GM21360 (cell line): ENCODE measurements at regions not wholly inside any gene's neighbourhood (a gene's known extent, or its start where the extent isn't known, plus 50 kb on each side); places are given as distances from the start of the nearest gene placed in this dataset.
"Not testable (repeated sequence)": the region's sequence is repeated elsewhere in the genome, so short reads cannot be mapped to it uniquely, and the experiment has no call there.

Experiments
- ATAC-seq: cut with Tn5 transposase; IDR thresholded peaks from one replicate; pipeline ENCODE4 v1.9.1; 2021; ENCODE audit warnings: mild to moderate bottlenecking, moderate library complexity; ENCODE audit not compliant: unreplicated experiment

DNA sequence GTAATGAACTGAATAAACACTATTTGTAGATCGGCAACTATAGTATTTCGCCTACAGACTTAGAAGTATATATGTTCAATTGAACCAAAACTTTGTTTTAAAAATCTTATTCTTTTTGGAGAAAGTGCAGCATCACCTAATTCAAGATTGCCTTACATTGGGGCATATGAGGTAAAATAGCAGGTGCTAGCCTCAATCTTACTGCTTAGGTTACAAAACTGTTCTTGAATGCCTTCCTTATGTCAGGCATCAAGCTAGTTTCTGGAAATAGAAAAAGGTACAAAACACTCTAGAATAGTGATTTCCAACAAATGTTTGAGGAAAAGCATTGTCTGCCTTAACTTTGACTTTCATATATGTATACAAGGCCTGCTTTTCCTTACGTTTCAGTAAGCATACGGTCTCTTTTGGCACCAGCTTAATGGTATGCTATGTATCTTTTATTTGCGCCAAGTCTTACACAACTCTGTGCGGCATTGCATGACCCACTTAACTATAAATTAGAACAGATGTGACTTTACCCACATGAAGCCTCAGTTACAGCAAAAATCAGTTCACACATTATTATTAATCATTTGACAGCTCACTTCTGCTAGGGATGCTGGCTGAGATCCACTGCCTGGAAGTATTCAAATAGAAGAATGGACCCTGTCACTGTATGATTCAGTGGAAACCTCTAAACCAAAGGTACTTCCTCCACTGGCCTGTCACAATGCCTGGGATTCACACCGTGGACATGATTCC, 174.1 kb downstream of the PRELID2 start:
- no peak for ATAC-seq

DNA sequence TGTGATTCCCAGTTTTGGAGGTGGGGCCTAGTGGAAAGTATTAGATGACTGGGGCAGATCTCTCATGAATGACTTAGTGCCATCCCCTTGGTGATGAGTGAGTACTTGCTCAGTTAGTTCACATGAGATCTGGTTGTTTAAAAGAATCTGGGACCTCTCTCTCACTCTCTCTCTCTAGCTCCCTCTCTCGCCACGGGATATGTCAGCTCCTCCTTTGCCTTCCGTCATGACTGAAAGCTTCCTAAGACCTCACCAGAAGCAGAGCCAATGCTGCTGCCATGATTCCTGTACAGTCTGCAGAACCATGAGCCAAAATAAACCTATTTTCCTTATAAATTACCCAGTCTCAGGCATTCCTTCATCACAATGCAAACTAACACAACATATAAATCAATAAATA, 176.7 kb downstream of the PRELID2 start:
- no peak for ATAC-seq

GRCh38 chr5:145652700-145653099, 182.4 kb downstream of the PRELID2 start:
- ATAC-seq, result not testable (repeated sequence)

- ATAC-seq, result not testable (repeated sequence)
Observed at GRCh38 chr5:145647137-145647536, 188.0 kb downstream of the PRELID2 start.

DNA sequence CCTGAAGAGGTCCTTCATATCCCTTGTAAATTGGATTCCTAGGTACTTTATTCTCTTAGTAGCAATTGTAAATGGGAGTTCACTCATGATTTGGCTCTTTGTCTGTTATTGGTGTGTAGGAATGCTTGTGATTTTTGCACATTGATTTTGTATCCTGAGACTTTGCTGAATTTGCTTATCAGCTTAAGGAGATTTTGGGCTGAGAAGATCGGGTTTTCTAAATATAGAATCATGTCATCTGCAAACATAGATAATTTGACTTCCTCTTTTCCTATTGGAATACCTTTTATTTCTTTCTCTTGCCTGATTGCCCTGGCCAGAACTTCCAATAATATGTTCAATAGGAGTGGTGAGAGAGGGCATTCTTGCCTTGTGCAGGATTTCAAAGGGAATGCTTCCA, 191.9 kb downstream of the PRELID2 start:
- ATAC-seq, result not testable (repeated sequence)

GRCh38 chr5:145637396-145637795, 197.7 kb downstream of the PRELID2 start:
- ATAC-seq, result no peak

GRCh38 chr5:145636371-145636770, 198.8 kb downstream of the PRELID2 start:
- ATAC-seq, result no peak

- ATAC-seq, result no peak
Observed at GRCh38 chr5:145633474-145633873, 201.7 kb downstream of the PRELID2 start.

- ATAC-seq, result no peak
Observed at GRCh38 chr5:145632701-145633100, 202.4 kb downstream of the PRELID2 start.

GRCh38 chr5:145629047-145629446, 206.1 kb downstream of the PRELID2 start:
- no peak for ATAC-seq

- no peak for ATAC-seq
Observed at GRCh38 chr5:145628525-145628924, 206.6 kb downstream of the PRELID2 start.

DNA sequence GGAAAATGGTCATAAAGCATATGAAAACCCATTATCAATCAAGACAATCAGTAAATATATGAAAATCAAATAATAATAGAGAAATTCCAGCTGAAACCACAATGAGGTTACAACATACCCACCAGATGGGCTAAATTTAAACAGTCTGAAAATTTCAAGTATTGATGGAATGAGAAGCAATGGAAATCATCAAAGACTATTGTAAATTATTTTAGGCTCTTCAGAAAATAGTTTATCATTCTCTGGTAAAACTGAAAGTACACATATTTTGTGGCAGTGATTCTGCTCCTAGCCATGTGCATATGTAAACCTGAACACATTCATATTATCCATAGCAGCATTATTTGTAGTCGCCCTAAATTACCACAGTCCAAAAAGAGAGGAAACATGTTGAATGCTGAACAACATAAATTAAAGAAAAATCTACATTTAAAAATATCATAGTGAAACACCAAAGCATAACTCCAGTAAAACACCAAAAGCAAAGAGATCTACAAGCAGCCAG, 215.3 kb downstream of the PRELID2 start:
- ATAC-seq, result no peak

- ATAC-seq, result not testable (repeated sequence)
Observed at GRCh38 chr5:145616739-145617138, 218.4 kb downstream of the PRELID2 start.

DNA sequence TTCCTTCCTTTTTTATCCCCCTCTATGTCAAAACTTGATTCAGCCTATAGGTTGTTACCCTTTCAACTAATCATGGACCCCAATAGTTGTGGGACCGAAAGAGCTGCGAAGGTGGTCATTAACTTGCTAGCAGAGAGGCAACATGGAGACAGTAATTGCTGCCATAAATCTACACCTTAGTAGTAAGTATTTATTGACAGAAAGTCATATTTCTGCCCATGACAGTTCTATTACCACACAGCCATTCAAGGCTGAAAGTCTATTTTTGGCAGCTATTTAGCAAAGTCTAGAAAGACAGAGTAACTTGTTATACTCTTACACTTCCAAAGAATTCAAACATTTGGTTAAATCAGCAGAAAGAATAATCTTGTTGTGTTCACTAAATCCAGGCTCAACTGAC, 236.2 kb downstream of the PRELID2 start:
- no peak for ATAC-seq

DNA sequence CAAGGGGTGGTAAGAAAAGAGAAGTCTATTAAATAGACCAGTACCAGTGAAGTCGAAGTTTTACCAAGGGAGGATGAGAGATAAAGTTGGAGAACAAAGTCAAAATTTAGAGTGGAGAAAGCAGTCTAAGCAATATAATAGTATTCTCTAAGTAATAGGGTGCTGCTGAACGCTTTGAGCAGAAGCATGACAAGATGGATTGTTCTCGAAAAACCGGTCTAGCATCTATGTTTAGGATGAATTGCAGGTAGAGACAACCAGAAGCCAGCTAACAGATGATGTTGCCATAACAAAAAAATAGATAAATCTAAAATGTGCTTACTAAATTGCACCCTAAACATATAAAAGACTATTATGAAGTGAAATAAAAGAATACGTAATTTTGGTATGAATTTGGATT, 237.0 kb downstream of the PRELID2 start:
- no peak for ATAC-seq

- no peak for ATAC-seq
Observed at GRCh38 chr5:145591578-145591977, 243.6 kb downstream of the PRELID2 start.

- no peak for ATAC-seq
Observed at GRCh38 chr5:145589063-145589462, 246.1 kb downstream of the PRELID2 start.

DNA sequence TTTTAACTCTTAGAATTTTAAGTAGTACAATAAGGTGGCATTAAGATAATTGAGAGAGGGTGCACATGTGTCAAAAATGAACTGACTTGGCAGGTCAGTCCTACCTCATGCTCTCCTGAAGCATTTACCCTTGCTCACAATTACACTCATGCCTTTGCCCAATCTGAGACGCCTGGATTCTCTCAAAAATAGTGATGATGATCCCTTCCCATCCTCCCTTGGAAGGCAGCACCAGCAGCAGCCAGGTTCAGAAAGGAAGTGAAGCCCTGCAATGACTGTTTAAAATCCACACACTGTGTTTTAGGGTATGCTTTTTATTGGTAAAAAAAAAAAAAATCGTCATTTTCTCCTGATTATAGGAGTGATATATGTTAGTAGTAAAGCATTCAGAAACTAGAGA, 246.6 kb downstream of the PRELID2 start:
- no peak for ATAC-seq

DNA sequence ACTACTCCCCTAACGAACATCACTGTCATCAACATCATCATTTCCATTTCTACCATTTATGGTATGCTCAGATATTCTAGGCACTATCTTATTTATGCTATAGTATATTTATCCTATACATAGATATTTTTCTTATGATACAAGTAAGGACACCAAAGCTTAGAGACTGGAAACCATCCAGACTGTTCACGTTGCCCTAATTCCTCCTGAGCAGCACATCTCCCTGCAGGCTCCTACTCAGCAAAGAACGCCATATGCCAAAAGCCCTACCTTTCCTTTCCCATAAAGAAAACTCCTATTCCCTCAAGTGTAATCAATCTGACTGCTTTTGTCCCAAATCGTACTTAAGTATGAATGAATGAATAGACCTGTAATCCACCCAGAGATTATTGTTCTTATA, 247.0 kb downstream of the PRELID2 start:
- no peak for ATAC-seq

DNA sequence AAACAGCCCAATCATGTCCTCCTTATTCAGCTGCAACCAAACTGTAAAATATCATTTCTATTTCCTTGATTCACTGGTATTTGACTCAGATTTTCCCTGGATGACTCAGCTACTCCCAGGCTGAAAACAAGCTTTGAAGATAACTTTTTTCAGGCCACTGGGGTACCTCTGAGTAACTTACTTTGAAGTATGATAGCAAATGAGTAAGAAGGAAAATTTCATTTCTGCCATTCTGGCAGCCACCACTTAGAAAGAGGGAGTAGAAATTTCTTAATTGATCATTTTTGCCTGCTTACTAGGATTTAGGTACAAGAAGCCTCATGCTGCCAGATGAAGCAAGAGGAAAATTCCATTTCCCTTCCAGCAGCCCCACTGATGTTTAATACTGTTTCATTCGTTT, 247.4 kb downstream of the PRELID2 start:
- ATAC-seq, result no peak

- ATAC-seq, result no peak
Observed at GRCh38 chr5:145587308-145587672, 247.9 kb downstream of the PRELID2 start.

DNA sequence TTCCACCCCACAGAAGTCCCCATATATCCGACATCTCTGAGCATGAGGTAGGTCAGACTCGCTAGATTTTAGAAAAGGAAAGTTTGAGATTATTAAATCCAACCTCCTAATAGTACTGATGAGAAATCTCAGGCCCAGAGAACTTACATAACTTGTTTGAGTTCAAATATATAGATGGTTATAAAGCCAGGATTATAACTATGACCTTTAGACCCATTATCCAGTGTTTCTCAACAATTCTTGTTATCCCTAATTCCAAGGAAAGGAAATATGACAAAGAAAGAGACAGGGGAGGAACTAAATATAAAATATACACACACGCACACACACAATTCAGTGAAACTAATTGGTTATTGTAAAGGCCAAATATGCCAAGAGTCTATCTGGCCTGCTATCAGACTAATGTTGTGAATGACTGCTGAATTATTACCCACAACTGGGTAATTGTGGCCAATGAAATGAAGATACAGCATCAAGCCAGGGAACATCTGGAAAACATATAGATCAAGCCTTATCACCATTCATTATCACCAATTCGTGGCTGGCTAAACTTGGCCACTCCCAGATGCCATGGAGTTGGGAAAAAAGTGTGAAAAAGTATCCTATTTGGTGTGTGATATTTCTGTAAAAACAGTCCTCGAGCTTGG, 248.4 kb downstream of the PRELID2 start:
- ATAC-seq, result no peak
